Naive thymus-derived CD4-positive, alpha-beta T cell (primary cell): ENCODE measurements at regions not wholly inside any gene's neighbourhood (a gene's known extent, or its start where the extent isn't known, plus 50 kb on each side); places are given as distances from the start of the nearest gene placed in this dataset.

Source experiments
- ATAC-seq: fragments of 150-1000 bp; cut with Tn5 transposase; 2 replicates; pipeline ENCODE4 v1.10.0; 2021; ENCODE audit warnings: mild to moderate bottlenecking, moderate library complexity
- CTCF ChIA-PET: fragments of 350-600 bp; sonication (Branson Sonifier 250); formaldehyde crosslinking; loops from one replicate; lab custom pipeline; 2021; ENCODE audit warnings: antibody characterized with exemption; lab: Charles Lee
- POLR2A ChIA-PET: fragments of 350-600 bp; sonication (Branson Sonifier 250); formaldehyde crosslinking; loops from one replicate; lab custom pipeline; 2021; ENCODE audit warnings: antibody characterized with exemption, inconsistent platforms; lab: Charles Lee
- DNase-seq, 9 donors: peaks; one replicate each; pipeline versions ENCODE4 v3.0.0 to v3.0.0-alpha.2; 2020 to 2022; ENCODE audit warnings: mixed read lengths in 1 of 9
- H3K27ac ChIP-seq: one replicate; pipeline ENCODE4 v1.7.0; 2013; ENCODE audit warnings: mild to moderate bottlenecking, low read depth, low read length, moderate library complexity
- H3K27me3 ChIP-seq, 2 donors: one replicate each; pipeline ENCODE4 v1.7.0; 2013; ENCODE audit warnings: low read length in 2 of 2, mild to moderate bottlenecking in 2 of 2, moderate library complexity in 2 of 2; ENCODE audit not compliant: control insufficient read depth in 2 of 2, insufficient read depth in 2 of 2
- H3K36me3 ChIP-seq, 3 experiments: 1 replicate in 2 of 3; 2 replicates in 1 of 3; pipeline ENCODE4 v1.7.0; 2013; ENCODE audit warnings: low read length in 3 of 3, mild to moderate bottlenecking in 3 of 3, moderate library complexity in 1 of 3; ENCODE audit not compliant: insufficient read depth in 3 of 3, control insufficient read depth in 2 of 3
- H3K4me1 ChIP-seq, 2 donors: one replicate each; pipeline ENCODE4 v1.7.0; 2013; ENCODE audit warnings: low read length in 2 of 2, mild to moderate bottlenecking in 2 of 2, moderate library complexity in 1 of 2; ENCODE audit not compliant: control insufficient read depth in 2 of 2, insufficient read depth in 2 of 2
- H3K4me3 ChIP-seq: 2 replicates; pipeline ENCODE4 v1.7.0; 2013; ENCODE audit warnings: mild to moderate bottlenecking, low read length
- H3K9me3 ChIP-seq, 3 experiments: 1 replicate in 2 of 3; 2 replicates in 1 of 3; pipeline ENCODE4 v1.7.0; 2013; ENCODE audit warnings: low read length in 3 of 3; ENCODE audit not compliant: control insufficient read depth in 2 of 3
- H3K27ac Mint-ChIP-seq, 9 donors: one replicate each; pipeline ENCODE4 v1.8.0; 2020 to 2022; ENCODE audit warnings: mixed read lengths in 9 of 9, mild to moderate bottlenecking in 8 of 9, moderate library complexity in 5 of 9, inconsistent platforms in 2 of 9
- H3K27me3 Mint-ChIP-seq, 5 donors: one replicate each; pipeline ENCODE4 v1.8.0; 2021 to 2022; ENCODE audit warnings: mixed read lengths in 5 of 5, mild to moderate bottlenecking in 1 of 5
- H3K36me3 Mint-ChIP-seq, 5 donors: one replicate each; pipeline ENCODE4 v1.8.0; 2020 to 2022; ENCODE audit warnings: mixed read lengths in 5 of 5, mild to moderate bottlenecking in 3 of 5, inconsistent platforms in 1 of 5
- H3K4me1 Mint-ChIP-seq, 7 donors: one replicate each; pipeline ENCODE4 v1.8.0; 2020 to 2022; ENCODE audit warnings: mixed read lengths in 7 of 7, mild to moderate bottlenecking in 3 of 7, inconsistent platforms in 1 of 7
- H3K4me3 Mint-ChIP-seq, 10 donors: one replicate each; pipeline ENCODE4 v1.8.0; 2020 to 2022; ENCODE audit warnings: mild to moderate bottlenecking in 10 of 10, mixed read lengths in 10 of 10, moderate library complexity in 6 of 10, inconsistent platforms in 2 of 10
- H3K9me3 Mint-ChIP-seq, 11 donors: one replicate each; pipeline ENCODE4 v1.8.0; 2020 to 2022; ENCODE audit warnings: mixed read lengths in 11 of 11, mild to moderate bottlenecking in 4 of 11, inconsistent platforms in 1 of 11, moderate library complexity in 1 of 11
- intact Hi-C, 2 donors: fragments of 100-400 bp; cut with micrococcal nuclease; formaldehyde crosslinking; loops; one replicate each; pipeline ENCODE4 v1.15.1; 2023

DNA sequence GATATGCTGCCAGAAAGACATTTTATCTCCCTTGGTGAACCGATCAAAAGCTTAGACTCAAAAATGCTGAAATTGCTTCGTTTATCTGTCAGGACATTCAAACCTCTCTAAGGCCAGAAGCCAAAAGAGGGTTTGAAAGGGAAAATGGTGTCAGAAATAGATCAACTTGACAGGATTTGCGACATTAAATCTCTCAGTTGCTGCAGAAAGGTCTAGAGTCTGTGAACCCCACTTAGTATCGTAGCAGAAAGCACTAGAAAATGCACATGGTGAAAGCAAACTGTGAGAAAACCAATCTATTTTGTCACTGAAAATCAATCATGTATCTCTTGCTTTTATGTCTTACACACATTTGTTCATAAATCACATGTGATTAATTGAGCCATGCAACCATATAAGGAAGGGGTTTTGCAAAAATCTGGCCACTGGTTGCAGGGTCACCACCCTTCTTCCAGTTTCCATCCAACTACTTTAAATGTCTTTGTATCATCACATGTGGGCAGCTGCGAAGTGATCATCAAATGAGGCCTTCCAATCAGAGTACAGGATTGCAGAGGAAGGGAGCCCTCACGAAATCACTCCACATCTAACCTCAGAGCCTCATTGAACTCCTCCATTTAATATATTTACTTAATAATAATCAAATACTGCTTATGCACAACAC lies 347.2 kb upstream of the ANXA10 start:
- DNase-seq (no peak), ATAC-seq (no peak)
- peaks cover 0 to 10% (median 4%) of the 10 kb centered on the region in 11 donors for H3K9me3 Mint-ChIP-seq
- H3K4me1 Mint-ChIP-seq, result no peaks in the 10 kb centered on the region
- CTCF ChIA-PET, result no interaction called here
- POLR2A ChIA-PET, result no interaction called here
- no peak overlapping the region for H3K4me3 ChIP-seq
- no peaks in the 10 kb centered on the region for H3K9me3 ChIP-seq
- intact Hi-C loops, result no loop called here
- H3K27me3 ChIP-seq, result no peaks in the 10 kb centered on the region
- no peaks in the 10 kb centered on the region for H3K4me1 ChIP-seq
- H3K4me3 Mint-ChIP-seq, result no peak overlapping the region
- no peak overlapping the region for H3K27ac ChIP-seq
- no peak overlapping the region for H3K27ac Mint-ChIP-seq
- H3K27me3 Mint-ChIP-seq, result no peaks in the 10 kb centered on the region
- H3K36me3 Mint-ChIP-seq, result no peaks in the 10 kb centered on the region
- no peaks in the 10 kb centered on the region for H3K36me3 ChIP-seq

DNA sequence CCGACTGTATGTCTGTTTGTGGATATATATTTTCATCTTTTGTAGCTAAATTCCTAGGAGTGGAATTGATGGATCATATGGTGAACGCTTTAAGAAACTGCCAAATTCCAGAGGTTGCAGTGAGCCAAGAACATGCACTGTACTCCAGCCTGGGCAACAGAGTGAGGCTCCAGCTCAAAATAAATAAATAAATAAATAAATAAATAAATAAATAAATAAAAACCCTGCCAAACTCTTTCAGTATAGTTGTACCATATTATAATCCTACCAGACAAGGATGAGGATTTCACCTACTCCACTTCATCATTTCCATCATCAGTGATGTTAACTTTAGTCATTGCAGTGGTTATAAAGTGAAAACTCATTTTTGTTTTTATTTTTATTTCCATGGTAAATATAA lies 325.1 kb upstream of the ANXA10 start:
- POLR2A ChIA-PET, result no interaction called here
- no peak for DNase-seq
- no peaks in the 10 kb centered on the region for H3K27me3 ChIP-seq
- Mint-ChIP-seq H3K27ac (no peak overlapping the region), H3K27me3 (no peaks in the 10 kb centered on the region), H3K4me1 (no peaks in the 10 kb centered on the region), H3K9me3 (peaks cover 2 to 22% (median 6%) of the 10 kb centered on the region in 11 donors), H3K36me3 (no peaks in the 10 kb centered on the region), H3K4me3 (no peak overlapping the region)
- no peaks in the 10 kb centered on the region for H3K9me3 ChIP-seq
- H3K4me3 ChIP-seq, result no peak overlapping the region
- ATAC-seq, result no peak
- H3K27ac ChIP-seq, result no peak overlapping the region
- no peaks in the 10 kb centered on the region for H3K4me1 ChIP-seq
- H3K36me3 ChIP-seq, result no peaks in the 10 kb centered on the region
- CTCF ChIA-PET, result no interaction called here
- intact Hi-C loops, result loop anchor here in 1 of 2 donors (10.0 kb wide), 1 partner anchor 218 kb away; no protein-coding TSS in a partner anchor

DNA sequence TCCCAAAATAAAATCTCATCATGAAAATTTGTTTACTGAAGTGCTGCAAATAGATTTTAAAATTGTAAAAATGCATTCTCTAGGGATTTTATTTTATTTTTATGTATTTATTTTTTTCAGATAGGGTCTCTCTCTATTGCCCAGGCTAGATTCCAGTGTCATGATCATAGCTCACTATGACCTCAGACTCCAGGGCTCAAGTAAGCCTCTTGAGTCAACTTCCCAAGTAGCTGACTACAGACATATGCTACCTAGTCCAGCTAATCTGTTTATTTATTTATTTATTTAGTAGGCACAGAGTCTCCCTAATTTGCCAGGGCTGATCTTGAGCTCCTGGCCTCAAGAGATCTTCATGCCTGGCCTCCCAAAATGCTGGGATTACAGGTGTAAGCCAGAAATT lies 317.7 kb upstream of the ANXA10 start:
- H3K36me3 Mint-ChIP-seq, result no peaks in the 10 kb centered on the region
- no peak overlapping the region for H3K4me3 Mint-ChIP-seq
- intact Hi-C loops, result no loop called here
- Histone ChIP-seq H3K36me3 (no peaks in the 10 kb centered on the region), H3K27ac (no peak overlapping the region), H3K9me3 (no peaks in the 10 kb centered on the region), H3K4me1 (no peaks in the 10 kb centered on the region), H3K27me3 (no peaks in the 10 kb centered on the region), H3K4me3 (no peak overlapping the region)
- no peaks in the 10 kb centered on the region for H3K4me1 Mint-ChIP-seq
- H3K27ac Mint-ChIP-seq, result no peak overlapping the region
- POLR2A ChIA-PET, result no interaction called here
- DNase-seq, result no peak
- no peaks in the 10 kb centered on the region for H3K27me3 Mint-ChIP-seq
- ATAC-seq, result no peak
- H3K9me3 Mint-ChIP-seq, result peaks cover 0 to 10% (median 7%) of the 10 kb centered on the region in 11 donors
- CTCF ChIA-PET, result no interaction called here

DNA sequence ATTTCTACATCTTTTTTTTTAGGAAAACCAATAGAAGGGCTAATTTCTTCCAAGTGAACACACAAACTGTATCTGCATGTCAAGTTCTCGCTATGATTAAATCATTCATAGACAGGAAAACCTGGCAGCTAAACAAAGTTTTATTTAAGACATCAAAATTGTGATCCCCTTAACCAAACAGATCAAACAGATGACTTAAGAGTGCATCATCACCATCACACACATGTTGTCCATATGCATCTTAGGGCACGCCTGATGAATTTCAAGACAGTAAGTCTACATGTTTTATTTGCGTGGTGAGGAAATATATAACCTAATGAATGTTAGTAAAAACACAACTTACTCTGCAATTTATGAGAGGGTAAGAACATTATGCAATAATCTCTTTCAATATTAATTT lies 317.0 kb upstream of the ANXA10 start:
- Histone ChIP-seq H3K27ac (no peak overlapping the region), H3K27me3 (no peaks in the 10 kb centered on the region), H3K36me3 (no peaks in the 10 kb centered on the region), H3K4me3 (no peak overlapping the region), H3K4me1 (no peaks in the 10 kb centered on the region), H3K9me3 (no peaks in the 10 kb centered on the region)
- Mint-ChIP-seq H3K27me3 (no peaks in the 10 kb centered on the region), H3K9me3 (peaks cover 0 to 16% (median 5%) of the 10 kb centered on the region in 11 donors), H3K36me3 (no peaks in the 10 kb centered on the region), H3K4me1 (no peaks in the 10 kb centered on the region), H3K4me3 (no peak overlapping the region), H3K27ac (no peak overlapping the region)
- intact Hi-C loops, result no loop called here
- no peak for ATAC-seq
- POLR2A ChIA-PET, result no interaction called here
- CTCF ChIA-PET, result no interaction called here
- no peak for DNase-seq

DNA sequence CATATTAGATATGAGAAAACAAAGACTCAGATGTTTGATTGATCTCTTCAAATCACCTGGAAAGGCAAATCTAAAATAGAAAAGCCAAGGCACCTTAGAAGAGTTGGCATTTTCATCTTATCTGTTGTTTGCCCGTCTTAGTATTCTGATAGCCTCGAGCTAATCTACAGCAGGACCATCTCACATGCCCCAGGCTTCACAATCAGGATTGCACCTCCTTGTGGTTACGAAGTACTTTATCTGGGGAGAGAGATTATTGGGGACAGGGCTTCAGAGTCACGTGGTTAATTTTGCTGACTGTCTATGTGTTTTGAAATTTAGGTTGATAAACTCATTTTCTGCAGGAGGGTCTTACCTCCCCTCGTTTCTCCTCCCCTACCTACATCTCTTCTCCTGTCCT lies 313.1 kb upstream of the ANXA10 start:
- ATAC-seq, result no peak
- ChIA-PET CTCF (no interaction called here), POLR2A (no interaction called here)
- H3K9me3 ChIP-seq, result no peaks in the 10 kb centered on the region
- H3K36me3 Mint-ChIP-seq, result no peaks in the 10 kb centered on the region
- no peaks in the 10 kb centered on the region for H3K4me1 ChIP-seq
- intact Hi-C loops, result no loop called here
- H3K4me3 ChIP-seq, result no peak overlapping the region
- H3K36me3 ChIP-seq, result no peaks in the 10 kb centered on the region
- DNase-seq, result no peak
- H3K27me3 ChIP-seq, result no peaks in the 10 kb centered on the region
- H3K27ac ChIP-seq, result no peak overlapping the region
- no peaks in the 10 kb centered on the region for H3K4me1 Mint-ChIP-seq
- no peaks in the 10 kb centered on the region for H3K27me3 Mint-ChIP-seq
- H3K27ac Mint-ChIP-seq, result no peak overlapping the region
- H3K4me3 Mint-ChIP-seq, result no peak overlapping the region
- H3K9me3 Mint-ChIP-seq, result peaks cover 0 to 16% (median 9%) of the 10 kb centered on the region in 11 donors

DNA sequence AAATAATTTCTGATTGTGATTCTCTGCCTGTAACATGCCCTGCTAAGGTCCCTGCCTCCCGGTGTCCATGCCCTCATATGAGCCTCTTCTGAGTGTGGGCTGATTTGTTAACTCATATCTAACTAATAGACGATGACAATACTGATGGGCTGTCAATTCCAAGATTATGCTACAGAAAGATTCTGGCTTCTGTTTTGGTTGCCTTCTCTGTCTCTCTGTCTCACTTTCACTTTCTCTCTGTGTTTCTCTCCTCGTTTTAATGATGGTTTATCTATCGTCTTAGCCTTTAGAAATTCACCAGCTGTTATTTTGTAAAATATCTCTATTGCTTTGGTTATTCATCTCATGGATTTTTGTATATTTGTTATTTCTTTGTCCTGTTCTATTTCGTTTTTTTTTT lies 312.5 kb upstream of the ANXA10 start:
- Mint-ChIP-seq H3K27me3 (no peaks in the 10 kb centered on the region), H3K36me3 (no peaks in the 10 kb centered on the region), H3K4me3 (no peak overlapping the region), H3K27ac (no peak overlapping the region), H3K4me1 (no peaks in the 10 kb centered on the region), H3K9me3 (peaks cover 0 to 16% (median 9%) of the 10 kb centered on the region in 11 donors)
- intact Hi-C loops, result loop anchor here in 1 of 2 donors (10.0 kb wide), 1 partner anchor 675 kb away; no protein-coding TSS in a partner anchor
- DNase-seq, result no peak
- no peaks in the 10 kb centered on the region for H3K36me3 ChIP-seq
- ATAC-seq, result no peak
- ChIA-PET CTCF (no interaction called here), POLR2A (no interaction called here)
- no peaks in the 10 kb centered on the region for H3K9me3 ChIP-seq
- H3K27ac ChIP-seq, result no peak overlapping the region
- H3K4me1 ChIP-seq, result no peaks in the 10 kb centered on the region
- no peaks in the 10 kb centered on the region for H3K27me3 ChIP-seq
- H3K4me3 ChIP-seq, result no peak overlapping the region

DNA sequence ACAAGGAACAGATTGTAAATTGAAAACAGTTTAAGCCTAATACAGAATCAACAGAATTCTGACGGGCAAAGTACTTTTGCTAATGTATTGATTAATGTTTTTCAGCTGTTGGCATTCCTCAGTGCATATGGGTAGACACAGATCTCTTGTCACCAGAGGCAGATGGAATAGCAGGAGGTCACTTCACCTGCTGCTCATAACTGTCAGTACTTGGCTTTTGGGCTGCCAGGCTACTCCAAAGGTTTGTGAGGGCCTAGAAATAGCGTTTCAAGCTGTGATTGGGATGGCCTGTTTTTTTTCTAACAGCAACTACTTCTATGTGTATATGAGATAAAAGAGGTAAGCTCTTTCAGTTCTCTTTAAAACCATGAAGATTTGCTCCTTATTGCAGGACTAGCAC lies 307.5 kb upstream of the ANXA10 start:
- H3K4me3 ChIP-seq, result no peak overlapping the region
- no peaks in the 10 kb centered on the region for H3K4me1 ChIP-seq
- H3K27me3 ChIP-seq, result no peaks in the 10 kb centered on the region
- intact Hi-C loops, result loop anchor here in 1 of 2 donors (10.0 kb wide), 1 partner anchor 680 kb away; no protein-coding TSS in a partner anchor
- no peaks in the 10 kb centered on the region for H3K27me3 Mint-ChIP-seq
- H3K4me3 Mint-ChIP-seq, result no peak overlapping the region
- ChIA-PET POLR2A (no interaction called here), CTCF (no interaction called here)
- ATAC-seq (no peak), DNase-seq (no peak)
- H3K9me3 Mint-ChIP-seq, result peaks cover 0 to 15% (median 5%) of the 10 kb centered on the region in 11 donors
- H3K27ac ChIP-seq, result no peak overlapping the region
- H3K27ac Mint-ChIP-seq, result no peak overlapping the region
- H3K36me3 Mint-ChIP-seq, result no peaks in the 10 kb centered on the region
- no peaks in the 10 kb centered on the region for H3K9me3 ChIP-seq
- H3K36me3 ChIP-seq, result no peaks in the 10 kb centered on the region
- H3K4me1 Mint-ChIP-seq, result no peaks in the 10 kb centered on the region
